Neural crest cell (in vitro differentiated cells): ENCODE measurements at regions not wholly inside any gene's neighbourhood (a gene's known extent, or its start where the extent isn't known, plus 50 kb on each side); places are given as distances from the start of the nearest gene placed in this dataset.

ENCODE experiments used
- DNase-seq: peaks from one replicate; pipeline ENCODE4 v3.0.0; 2021; ENCODE audit warnings: low read depth, mixed read lengths, low spot score
- H3K27ac Mint-ChIP-seq: one replicate; pipeline ENCODE4 v1.8.0; 2021; ENCODE audit warnings: mild to moderate bottlenecking, mixed read lengths; ENCODE audit not compliant: unreplicated experiment
- H3K27me3 Mint-ChIP-seq: 2 replicates; pipeline ENCODE4 v1.8.0; 2021; ENCODE audit warnings: low read depth, mild to moderate bottlenecking, mixed read lengths
- H3K36me3 Mint-ChIP-seq: 2 replicates; pipeline ENCODE4 v1.8.0; 2021; ENCODE audit warnings: low read depth, mild to moderate bottlenecking, mixed read lengths
- H3K4me1 Mint-ChIP-seq: 2 replicates; pipeline ENCODE4 v1.8.0; 2021; ENCODE audit warnings: mixed read lengths
- H3K4me3 Mint-ChIP-seq: one replicate; pipeline ENCODE4 v1.8.0; 2021; ENCODE audit warnings: mild to moderate bottlenecking, mixed read lengths
- H3K9me3 Mint-ChIP-seq: 2 replicates; pipeline ENCODE4 v1.8.0; 2021; ENCODE audit warnings: mixed read lengths
- CTCF ChIP-seq: fragments of 200-600 bp; sonication (generic); conservative IDR thresholded peaks from 2 replicates; pipeline ENCODE4 v1.5.0; 2021; ENCODE audit warnings: antibody characterized with exemption, mild to moderate bottlenecking

GRCh38 chr12:77555074-77555473, 275.6 kb upstream of the NAV3 start:
- TF ChIP-seq CTCF = no peak

GRCh38 chr12:77553976-77554619, 276.6 kb upstream of the NAV3 start:
- TF ChIP-seq CTCF = no peak
- no peaks in the 10 kb centered on the region for H3K4me1 Mint-ChIP-seq
- no peak overlapping the region for H3K4me3 Mint-ChIP-seq
- no peak overlapping the region for H3K27ac Mint-ChIP-seq
- H3K9me3 Mint-ChIP-seq = no peaks in the 10 kb centered on the region
- DNase-seq = no peak
- H3K27me3 Mint-ChIP-seq = no peaks in the 10 kb centered on the region
- no peaks in the 10 kb centered on the region for H3K36me3 Mint-ChIP-seq

More at GRCh38 chr12:77555074-77555473, 275.6 kb upstream of the NAV3 start:
- Mint-ChIP-seq H3K27ac (no peak overlapping the region), H3K4me3 (no peak overlapping the region), H3K36me3 (no peaks in the 10 kb centered on the region), H3K27me3 (no peaks in the 10 kb centered on the region), H3K4me1 (no peaks in the 10 kb centered on the region), H3K9me3 (no peaks in the 10 kb centered on the region)
- DNase-seq = no peak

- DNase-seq = no peak
- H3K4me1 Mint-ChIP-seq = no peaks in the 10 kb centered on the region
- TF ChIP-seq CTCF = no peak
- peaks cover 3% of the 10 kb centered on the region for H3K9me3 Mint-ChIP-seq
- H3K27me3 Mint-ChIP-seq = no peaks in the 10 kb centered on the region
- H3K4me3 Mint-ChIP-seq = no peak overlapping the region
- no peaks in the 10 kb centered on the region for H3K36me3 Mint-ChIP-seq
- peak overlapping the region; percentile 54 for H3K27ac Mint-ChIP-seq
These were observed 281.1 kb upstream of the NAV3 start for GRCh38 chr12:77549383-77550128.

- no peaks in the 10 kb centered on the region for H3K27me3 Mint-ChIP-seq
- no peak overlapping the region for H3K4me3 Mint-ChIP-seq
- peaks cover 8% of the 10 kb centered on the region for H3K9me3 Mint-ChIP-seq
- DNase-seq = no peak
- H3K27ac Mint-ChIP-seq = no peak overlapping the region
- TF ChIP-seq CTCF = no peak
- H3K36me3 Mint-ChIP-seq = no peaks in the 10 kb centered on the region
- H3K4me1 Mint-ChIP-seq = no peaks in the 10 kb centered on the region
These were observed 281.9 kb upstream of the NAV3 start for GRCh38 chr12:77548797-77549196.

GRCh38 chr12:77540097-77540496, 290.6 kb upstream of the NAV3 start:
- Mint-ChIP-seq H3K4me1 (no peaks in the 10 kb centered on the region), H3K9me3 (peaks cover 13% of the 10 kb centered on the region), H3K27me3 (no peaks in the 10 kb centered on the region), H3K36me3 (no peaks in the 10 kb centered on the region), H3K27ac (no peak overlapping the region), H3K4me3 (no peak overlapping the region)
- no peak for TF ChIP-seq CTCF
- no peak for DNase-seq
